ENCODE measurements at regions not wholly inside any gene's neighbourhood (a gene's known extent, or its start where the extent isn't known, plus 50 kb on each side); places are given as distances from the start of the nearest gene placed in this dataset.

- ChIA-PET POLR2A (ENCODE audit: unreplicated experiment) (no interaction called here), CTCF (no interaction called here)
- no peak for ATAC-seq
- Histone ChIP-seq H3K9me2 (replicated peaks; ENCODE audit: low read length) (no peaks in the 10 kb centered on the region), H4K20me1 (ENCODE audit: low read length) (no peaks in the 10 kb centered on the region), H3K4me3 (ENCODE audit: low read length) (no peak overlapping the region), H2AFZ (ENCODE audit: low read length) (no peak overlapping the region), H3K4me1 (ENCODE audit: insufficient read depth, low read length) (no peaks in the 10 kb centered on the region), H3F3A (ENCODE audit: low read length, unreplicated experiment) (no peaks in the 10 kb centered on the region), H3K9me3 (ENCODE audit: low read length) (no peaks in the 10 kb centered on the region), H3K9ac (ENCODE audit: low read length) (no peak overlapping the region), H3K27me3 (ENCODE audit: low read length) (no peaks in the 10 kb centered on the region), H3K36me3 (ENCODE audit: low read depth, low read length) (no peaks in the 10 kb centered on the region), H3K4me2 (ENCODE audit: low read length) (no peak overlapping the region), H3K79me2 (ENCODE audit: low read length) (no peaks in the 10 kb centered on the region), H3K27ac (ENCODE audit: low read length) (no peak overlapping the region)
- intact Hi-C loops (cut with micrococcal nuclease): no loop called here
- no peak for TF ChIP-seq EZH2phosphoT487 (IDR thresholded peaks at IDR 0.05; ENCODE audit: borderline replicate concordance, low read length)
- no peak for TF ChIP-seq CTCF (conservative IDR thresholded peaks at IDR 0.05; ENCODE audit: low read depth, low read length)
- no peak for TF ChIP-seq EZH2 (IDR thresholded peaks at IDR 0.05; ENCODE audit: low read length, unreplicated experiment)
- no TSS peak for BruUV-seq (replicated peaks)
- no peak for DNase-seq
Observed at GRCh38 chr14:43587183-43587582, 919.9 kb downstream of the FSCB start.

- ChIA-PET POLR2A (ENCODE audit: unreplicated experiment) (interaction anchor here (0.6 kb wide), 1 partner anchor 28 kb away, joined by 5 read pairs; no protein-coding TSS in a partner anchor), CTCF (no interaction called here)
- Histone ChIP-seq H3K4me2 (ENCODE audit: low read length) (no peak overlapping the region), H3K9me3 (ENCODE audit: low read length) (no peaks in the 10 kb centered on the region), H3K27me3 (ENCODE audit: low read length) (no peaks in the 10 kb centered on the region), H3K36me3 (ENCODE audit: low read depth, low read length) (no peaks in the 10 kb centered on the region), H2AFZ (ENCODE audit: low read length) (no peak overlapping the region), H3K9me2 (replicated peaks; ENCODE audit: low read length) (no peaks in the 10 kb centered on the region), H4K20me1 (ENCODE audit: low read length) (no peaks in the 10 kb centered on the region), H3K9ac (ENCODE audit: low read length) (no peak overlapping the region), H3K4me3 (ENCODE audit: low read length) (no peak overlapping the region), H3K27ac (ENCODE audit: low read length) (no peak overlapping the region), H3F3A (ENCODE audit: low read length, unreplicated experiment) (no peaks in the 10 kb centered on the region), H3K79me2 (ENCODE audit: low read length) (no peaks in the 10 kb centered on the region), H3K4me1 (ENCODE audit: insufficient read depth, low read length) (no peaks in the 10 kb centered on the region)
- DNase-seq: peak; percentile 35
- peak; percentile 89 for ATAC-seq
- intact Hi-C loops (cut with micrococcal nuclease): no loop called here
- no TSS peak for BruUV-seq (replicated peaks)
- TF ChIP-seq EZH2 (IDR thresholded peaks at IDR 0.05; ENCODE audit: low read length, unreplicated experiment): no peak
Observed at GRCh38 chr14:43579671-43580070, 927.4 kb downstream of the FSCB start.

- no peaks in the 10 kb centered on the region for H3K4me1 ChIP-seq (ENCODE audit: insufficient read depth, low read length)
Observed at GRCh38 chr14:43568022-43568421, 939.1 kb downstream of the FSCB start.

More at GRCh38 chr14:43568022-43568421, 939.1 kb downstream of the FSCB start:
- no peak overlapping the region for H2AFZ ChIP-seq (ENCODE audit: low read length)
- no peaks in the 10 kb centered on the region for H3K9me2 ChIP-seq (replicated peaks; ENCODE audit: low read length)
- ChIA-PET POLR2A (ENCODE audit: unreplicated experiment) (no interaction called here), CTCF (no interaction called here)
- no peaks in the 10 kb centered on the region for H3F3A ChIP-seq (ENCODE audit: low read length, unreplicated experiment)
- H3K4me2 ChIP-seq (ENCODE audit: low read length): no peak overlapping the region
- BruUV-seq (replicated peaks): no TSS peak
- H3K36me3 ChIP-seq (ENCODE audit: low read depth, low read length): no peaks in the 10 kb centered on the region
- DNase-seq (no peak), ATAC-seq (peak; percentile 69)
- no peak overlapping the region for H3K4me3 ChIP-seq (ENCODE audit: low read length)
- intact Hi-C loops (cut with micrococcal nuclease): loop anchor here (5.0 kb wide), 1 partner anchor 56 kb away; no protein-coding TSS in a partner anchor
- no peaks in the 10 kb centered on the region for H4K20me1 ChIP-seq (ENCODE audit: low read length)
- no peaks in the 10 kb centered on the region for H3K9me3 ChIP-seq (ENCODE audit: low read length)
- H3K79me2 ChIP-seq (ENCODE audit: low read length): no peaks in the 10 kb centered on the region
- no peak overlapping the region for H3K9ac ChIP-seq (ENCODE audit: low read length)
- TF ChIP-seq EZH2phosphoT487 (IDR thresholded peaks at IDR 0.05; ENCODE audit: borderline replicate concordance, low read length) (no peak), EZH2 (IDR thresholded peaks at IDR 0.05; ENCODE audit: low read length, unreplicated experiment) (no peak), CTCF (conservative IDR thresholded peaks at IDR 0.05; ENCODE audit: low read depth, low read length) (no peak)
- H3K27ac ChIP-seq (ENCODE audit: low read length): no peak overlapping the region
- H3K27me3 ChIP-seq (ENCODE audit: low read length): no peaks in the 10 kb centered on the region

All from PC-3 (cell line).